NCI-H146 treated with DMSO at 0.1 percent for 48 hours (cell line): ENCODE measurements at regions not wholly inside any gene's neighbourhood (a gene's known extent, or its start where the extent isn't known, plus 50 kb on each side); places are given as distances from the start of the nearest gene placed in this dataset.
"Not testable (repeated sequence)": the region's sequence is repeated elsewhere in the genome, so short reads cannot be mapped to it uniquely, and the experiment has no call there.

Source experiments
- DNase-seq: peaks from one replicate; lab custom pipeline; 2025; ENCODE audit not compliant: unreplicated experiment; lab: John Stamatoyannopoulos, UW

- no peak for DNase-seq
Observed at GRCh38 chr5:167296661-167297060, 994.8 kb upstream of the WWC1 start.

GRCh38 chr5:167299861-167300260 is 991.6 kb upstream of the WWC1 start:
- DNase-seq = not testable (repeated sequence)

GRCh38 chr5:167303582-167303981 is 987.9 kb upstream of the WWC1 start:
- no peak for DNase-seq

- DNase-seq = no peak
Observed at GRCh38 chr5:167304834-167305469, 986.5 kb upstream of the WWC1 start.

- no peak for DNase-seq
Observed at GRCh38 chr5:167305591-167306213, 985.7 kb upstream of the WWC1 start.

- no peak for DNase-seq
Observed at GRCh38 chr5:167307042-167307441, 984.4 kb upstream of the WWC1 start.

GRCh38 chr5:167308466-167308865 is 983.0 kb upstream of the WWC1 start:
- DNase-seq = no peak

- DNase-seq = no peak
Observed at GRCh38 chr5:167309941-167310517, 981.4 kb upstream of the WWC1 start.

- DNase-seq = no peak
Observed at GRCh38 chr5:167311340-167311739, 980.1 kb upstream of the WWC1 start.

GRCh38 chr5:167312225-167312624 is 979.2 kb upstream of the WWC1 start:
- no peak for DNase-seq

GRCh38 chr5:167315762-167316161 is 975.7 kb upstream of the WWC1 start:
- DNase-seq = no peak

GRCh38 chr5:167317884-167318283 is 973.6 kb upstream of the WWC1 start:
- no peak for DNase-seq

GRCh38 chr5:167319243-167319642 is 972.2 kb upstream of the WWC1 start:
- DNase-seq = no peak

- DNase-seq = no peak
Observed at GRCh38 chr5:167320019-167320418, 971.4 kb upstream of the WWC1 start.

GRCh38 chr5:167332309-167332708 is 959.1 kb upstream of the WWC1 start:
- DNase-seq = no peak

GRCh38 chr5:167336161-167336560 is 955.3 kb upstream of the WWC1 start:
- DNase-seq = no peak

GRCh38 chr5:167339205-167339604 is 952.2 kb upstream of the WWC1 start:
- no peak for DNase-seq

- no peak for DNase-seq
Observed at GRCh38 chr5:167346461-167346860, 945.0 kb upstream of the WWC1 start.

- no peak for DNase-seq
Observed at GRCh38 chr5:167348251-167348926, 943.1 kb upstream of the WWC1 start.

- no peak for DNase-seq
Observed at GRCh38 chr5:167348980-167349379, 942.5 kb upstream of the WWC1 start.

GRCh38 chr5:167351316-167351715 is 940.1 kb upstream of the WWC1 start:
- DNase-seq = no peak

GRCh38 chr5:167352801-167353200 is 938.6 kb upstream of the WWC1 start:
- no peak for DNase-seq
